NCI-H1417 treated with DMSO at 0.1 percent for 48 hours (cell line): ENCODE measurements at regions not wholly inside any gene's neighbourhood (a gene's known extent, or its start where the extent isn't known, plus 50 kb on each side); places are given as distances from the start of the nearest gene placed in this dataset.
A peak's percentile ranks its signal among the peaks of the same experiment; 100 is the strongest.

Experiments used
- DNase-seq: peaks from one replicate; lab custom pipeline; 2025; lab: John Stamatoyannopoulos, UW

DNA sequence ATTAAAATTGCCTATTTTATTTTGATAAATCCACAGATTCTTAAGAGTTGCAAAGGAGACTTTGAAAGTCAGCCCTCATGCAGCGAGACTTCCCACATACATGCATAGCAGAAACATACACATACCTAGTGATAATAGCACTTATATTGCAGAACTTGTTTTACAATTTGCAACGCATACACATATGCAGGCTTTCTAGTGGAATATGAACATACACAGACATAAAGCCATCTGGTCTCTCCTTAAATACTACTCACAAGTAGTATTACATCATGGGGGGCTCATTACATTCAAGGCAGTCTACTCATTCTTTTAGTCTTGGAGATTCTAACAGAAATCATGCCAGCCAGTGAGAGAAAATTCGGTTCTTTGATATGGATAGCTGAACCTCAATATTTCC, 295.1 kb upstream of the RND3 start:
- DNase-seq, result no peak

DNA sequence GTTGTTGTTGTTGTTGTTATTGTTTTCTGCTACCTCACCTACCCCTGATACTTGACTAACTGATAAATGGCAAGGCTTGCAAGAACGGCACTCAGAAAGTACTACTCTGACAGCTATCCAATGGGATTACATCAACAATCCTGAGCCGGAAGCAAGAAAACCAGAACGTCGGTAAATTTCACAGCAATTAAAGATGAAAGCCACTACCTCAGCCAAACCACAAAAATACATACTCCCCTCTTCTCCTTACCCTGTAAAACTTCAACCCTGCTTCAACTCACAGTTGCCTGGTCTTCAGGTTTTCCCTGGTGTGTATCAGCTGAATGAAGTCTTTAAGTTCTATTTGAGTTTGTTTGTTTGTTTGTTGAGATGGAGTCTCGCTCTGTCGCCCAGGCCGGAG, 293.7 kb upstream of the RND3 start:
- no peak for DNase-seq

- no peak for DNase-seq
Observed at GRCh38 chr2:150778828-150779227, 291.4 kb upstream of the RND3 start.

GRCh38 chr2:150769421-150769820, 282.0 kb upstream of the RND3 start:
- DNase-seq, result no peak

DNA sequence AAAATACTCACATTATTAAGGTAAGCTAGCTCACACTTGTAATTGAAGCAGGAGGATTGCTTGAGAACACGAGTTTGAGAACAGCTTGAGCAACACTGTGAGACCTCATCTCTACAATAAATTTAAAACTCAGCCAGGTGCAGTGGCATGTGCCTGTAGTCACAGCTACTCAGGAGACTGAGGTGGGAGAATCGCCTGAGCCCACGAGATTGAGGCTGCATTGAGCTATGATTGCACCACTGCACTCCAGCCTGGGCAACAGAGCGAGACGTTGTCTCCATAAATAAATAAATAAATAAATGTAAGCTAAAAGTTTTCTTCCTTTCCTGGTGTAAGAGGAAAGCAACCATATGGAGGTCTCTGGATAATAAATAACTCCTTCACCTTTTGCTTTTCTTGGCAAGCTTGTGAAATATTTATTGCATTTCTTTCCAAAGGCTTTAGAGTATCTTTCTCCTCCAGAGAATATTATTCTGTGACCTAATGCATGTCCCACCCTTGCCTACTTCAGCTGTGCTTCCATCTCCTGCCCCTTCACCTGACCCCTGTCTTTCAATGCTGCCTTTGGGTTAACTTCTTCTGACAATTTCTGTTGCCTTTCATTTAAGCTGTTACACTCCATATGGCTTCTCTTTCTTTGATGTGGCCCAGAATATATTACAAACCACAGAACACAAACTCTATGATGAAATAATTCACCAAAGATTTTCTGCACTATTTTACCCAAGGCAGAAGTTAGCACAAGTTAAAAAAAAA, 280.7 kb upstream of the RND3 start:
- DNase-seq, result no peak

- DNase-seq, result no peak
Observed at GRCh38 chr2:150762571-150762970, 275.1 kb upstream of the RND3 start.

DNA sequence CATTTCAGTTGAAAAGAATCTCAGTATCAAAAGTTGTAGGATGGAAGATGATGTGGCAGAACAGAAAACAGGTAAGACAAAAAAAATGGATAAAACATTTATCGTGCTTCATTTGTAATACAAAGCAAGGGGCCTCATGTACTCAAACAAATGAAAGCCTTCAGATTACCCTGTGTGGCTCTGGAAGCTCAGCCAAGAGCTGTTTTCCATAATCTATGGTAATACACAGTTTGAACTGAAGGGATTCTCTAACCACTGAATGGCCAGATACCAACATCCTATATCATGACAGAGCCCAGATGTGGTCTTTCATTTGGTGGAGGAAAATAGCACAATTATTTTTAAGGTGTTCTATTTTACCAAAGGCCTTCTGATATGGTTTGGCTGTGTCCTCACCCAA, 272.1 kb upstream of the RND3 start:
- no peak for DNase-seq

GRCh38 chr2:150759106-150759505, 271.6 kb upstream of the RND3 start:
- DNase-seq, result no peak

DNA sequence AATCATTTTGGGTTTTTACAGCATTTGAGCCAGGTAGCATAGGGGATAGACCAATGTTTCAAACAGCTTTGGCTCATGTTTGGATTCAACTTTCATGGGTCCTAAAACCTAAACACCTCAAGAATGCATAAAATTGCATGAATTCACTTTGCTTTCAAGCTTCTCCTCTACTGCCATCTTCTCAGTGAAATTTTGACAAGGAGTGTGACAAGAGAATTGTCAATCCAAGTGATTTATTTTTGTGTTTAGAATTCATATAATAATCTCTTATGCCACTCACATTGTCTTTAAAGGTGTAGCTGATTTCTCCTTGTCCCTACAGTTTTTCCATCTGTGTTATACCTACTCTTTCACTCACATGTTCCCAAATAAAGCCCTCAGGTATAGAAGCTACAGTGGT, 264.8 kb upstream of the RND3 start:
- no peak for DNase-seq

DNA sequence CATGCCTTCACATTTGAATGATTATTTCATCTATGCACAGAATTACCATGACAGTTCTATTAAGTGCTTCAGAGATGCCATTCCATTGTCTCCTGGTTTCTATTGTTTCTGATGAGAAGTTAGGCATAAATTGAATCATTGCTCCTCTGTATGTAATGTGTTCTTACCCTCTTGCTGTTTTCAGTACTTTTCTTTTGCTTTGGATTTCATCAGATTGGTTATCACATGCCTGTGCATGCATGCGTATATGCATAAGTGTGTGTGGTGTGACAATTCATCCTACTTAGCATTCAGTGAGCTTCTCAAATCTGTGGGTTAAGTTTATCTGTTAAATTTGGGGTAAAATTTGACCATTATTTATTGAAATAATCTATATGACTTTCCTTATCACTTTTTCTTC, 263.3 kb upstream of the RND3 start:
- DNase-seq, result no peak

GRCh38 chr2:150742094-150742493, 254.6 kb upstream of the RND3 start:
- DNase-seq, result no peak

DNA sequence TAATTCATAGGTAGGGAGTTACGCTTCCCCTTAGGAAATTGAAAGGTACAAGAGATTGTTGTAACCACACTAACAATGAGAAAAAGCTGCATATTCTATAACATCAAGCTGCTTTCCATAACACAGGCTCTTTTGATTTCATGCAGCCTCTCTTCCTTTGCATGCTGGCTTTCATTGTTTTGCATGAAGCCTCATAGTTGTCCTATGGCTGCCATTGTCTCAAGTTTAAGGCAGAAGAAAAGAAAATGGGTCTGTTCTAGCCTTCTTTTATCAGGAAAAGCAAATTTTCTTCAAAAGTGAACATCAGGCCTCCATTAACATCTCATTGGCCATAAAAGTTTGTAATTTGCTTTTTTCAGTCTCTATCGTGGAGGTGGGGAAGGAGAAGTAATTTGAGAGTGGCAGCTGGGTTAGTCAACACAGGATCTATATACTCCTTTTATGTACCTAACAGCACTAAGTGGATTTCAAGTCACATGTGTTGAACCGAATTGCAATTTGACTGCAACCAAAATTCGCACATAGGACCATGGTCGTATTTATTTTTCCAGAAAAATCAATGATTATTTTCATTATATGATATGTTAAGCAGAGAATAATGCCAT, 248.5 kb upstream of the RND3 start:
- no peak for DNase-seq

- DNase-seq, result no peak
Observed at GRCh38 chr2:150733051-150733618, 245.7 kb upstream of the RND3 start.

GRCh38 chr2:150732491-150732890, 245.0 kb upstream of the RND3 start:
- no peak for DNase-seq

DNA sequence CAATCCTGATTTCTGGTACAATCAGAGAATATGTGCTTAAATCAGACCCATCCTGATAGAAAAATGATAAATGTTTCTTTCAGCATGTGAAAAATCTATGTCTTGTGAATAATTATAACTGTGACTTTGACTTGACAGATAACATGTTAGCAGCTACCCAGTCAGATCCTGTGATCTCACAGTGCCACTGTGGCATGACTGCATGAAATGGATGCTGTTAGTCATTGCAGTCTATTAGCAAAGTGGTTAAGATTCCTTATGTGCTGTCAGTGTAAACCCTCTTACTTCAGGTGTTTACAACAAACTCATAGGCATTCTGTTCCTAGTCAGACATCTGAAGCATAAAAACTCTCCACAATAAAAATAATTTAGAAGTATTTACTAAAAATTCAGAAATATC, 244.6 kb upstream of the RND3 start:
- no peak for DNase-seq

GRCh38 chr2:150729495-150729955, 242.1 kb upstream of the RND3 start:
- no peak for DNase-seq

DNA sequence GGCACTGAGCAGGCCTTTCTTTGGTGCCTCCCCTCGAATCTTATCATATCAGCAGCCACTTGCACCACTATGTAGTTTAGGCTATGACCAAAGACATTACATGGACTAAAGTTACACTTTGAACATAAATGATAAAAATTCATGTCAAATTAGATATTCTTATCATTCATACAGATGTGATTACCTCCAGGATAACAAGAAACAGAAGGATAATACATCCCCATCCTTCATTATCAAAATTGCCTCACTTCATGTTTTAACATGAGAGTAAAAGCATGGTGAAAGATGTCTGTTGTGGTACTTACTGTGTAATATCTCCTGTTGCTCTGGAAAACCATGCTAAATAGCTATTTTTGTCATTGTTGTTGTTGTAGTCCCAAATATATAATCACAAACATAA, 230.8 kb upstream of the RND3 start:
- no peak for DNase-seq

- no peak for DNase-seq
Observed at GRCh38 chr2:150716186-150716585, 228.7 kb upstream of the RND3 start.

DNA sequence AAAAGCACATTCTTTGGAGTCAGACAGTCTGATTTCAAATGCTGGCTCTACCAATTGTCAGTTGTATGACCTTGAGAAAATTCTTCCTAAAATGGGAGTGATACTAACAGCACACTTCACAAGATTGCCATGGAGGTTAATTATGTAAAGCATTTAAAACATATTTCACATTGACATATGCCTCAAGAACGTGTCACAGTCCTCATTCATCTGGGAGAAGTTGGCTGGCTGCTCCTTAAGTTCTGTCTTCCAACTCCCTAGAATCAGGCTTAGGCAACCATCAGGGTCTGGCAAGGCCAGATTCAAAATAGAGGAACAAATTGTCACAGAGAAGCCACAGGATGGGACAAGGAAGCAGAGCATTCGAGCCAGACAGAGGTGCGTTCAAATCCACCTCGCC, 228.0 kb upstream of the RND3 start:
- no peak for DNase-seq

- DNase-seq, result peak; percentile 49
Observed at GRCh38 chr2:150710916-150711315, 223.4 kb upstream of the RND3 start.

DNA sequence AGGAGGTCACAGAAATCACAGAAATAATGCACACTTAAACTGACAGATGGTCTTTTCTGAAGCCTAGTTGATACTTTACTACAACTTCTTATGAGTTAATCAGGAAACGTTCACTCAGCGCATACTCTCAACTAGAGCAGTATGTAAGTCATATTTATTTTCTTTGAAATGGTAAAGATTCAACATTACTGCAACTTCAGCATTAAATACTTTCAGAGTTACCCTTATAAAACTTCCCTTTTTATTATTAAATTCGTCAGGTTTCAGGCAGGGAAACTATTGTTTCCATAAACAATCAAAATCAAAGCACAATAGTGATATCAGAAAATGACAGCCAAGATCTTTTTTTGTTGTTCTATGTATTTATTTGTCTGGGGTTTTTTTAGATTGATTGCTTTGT, 222.6 kb upstream of the RND3 start:
- no peak for DNase-seq

- no peak for DNase-seq
Observed at GRCh38 chr2:150706561-150706960, 219.1 kb upstream of the RND3 start.

DNA sequence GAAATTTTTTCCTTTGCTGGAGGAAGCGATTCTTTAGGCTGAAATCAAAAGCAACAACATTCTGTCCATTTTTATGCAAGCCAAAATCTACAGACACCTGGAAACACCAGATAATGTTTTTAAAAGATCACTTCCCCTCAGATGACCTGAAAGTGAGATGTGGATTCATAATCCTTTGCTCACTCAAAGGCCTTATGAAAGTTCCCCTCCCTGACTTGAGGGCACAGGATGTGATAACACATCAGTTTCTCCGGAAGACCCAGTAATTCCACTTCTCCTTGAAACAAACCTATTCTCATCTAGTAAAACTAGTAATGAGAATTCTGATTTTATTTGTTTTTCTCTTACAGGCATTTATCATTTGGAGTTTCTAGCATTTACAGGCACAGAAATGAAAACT, 218.3 kb upstream of the RND3 start:
- DNase-seq, result no peak

GRCh38 chr2:150705357-150705756, 217.9 kb upstream of the RND3 start:
- DNase-seq, result no peak
